GM13977 (cell line): ENCODE measurements at regions not wholly inside any gene's neighbourhood (a gene's known extent, or its start where the extent isn't known, plus 50 kb on each side); places are given as distances from the start of the nearest gene placed in this dataset.

ENCODE experiments used
- DNase-seq: peaks from one replicate; pipeline ENCODE4 v3.0.0; 2012; ENCODE audit warnings: low spot score
- in situ Hi-C: fragments of 300-500 bp; cut with MboI; formaldehyde crosslinking; loops from one replicate; pipeline ENCODE4 v1.12.0; 2022; ENCODE audit warnings: low sequenced_read_pairs, low pct_unique_long_range_greater_than_20kb, mixed read lengths, inconsistent platforms; ENCODE audit not compliant: unreplicated experiment
- TF ChIP-seq, protein P1 (sequence below): IDR thresholded peaks from 2 replicates; pipeline ENCODE4 v1.5.1; 2012; ENCODE audit warnings: mild to moderate bottlenecking, control low read depth; ENCODE audit not compliant: insufficient read depth; ENCODE audit errors: extremely low read depth, missing control alignments

DNA sequence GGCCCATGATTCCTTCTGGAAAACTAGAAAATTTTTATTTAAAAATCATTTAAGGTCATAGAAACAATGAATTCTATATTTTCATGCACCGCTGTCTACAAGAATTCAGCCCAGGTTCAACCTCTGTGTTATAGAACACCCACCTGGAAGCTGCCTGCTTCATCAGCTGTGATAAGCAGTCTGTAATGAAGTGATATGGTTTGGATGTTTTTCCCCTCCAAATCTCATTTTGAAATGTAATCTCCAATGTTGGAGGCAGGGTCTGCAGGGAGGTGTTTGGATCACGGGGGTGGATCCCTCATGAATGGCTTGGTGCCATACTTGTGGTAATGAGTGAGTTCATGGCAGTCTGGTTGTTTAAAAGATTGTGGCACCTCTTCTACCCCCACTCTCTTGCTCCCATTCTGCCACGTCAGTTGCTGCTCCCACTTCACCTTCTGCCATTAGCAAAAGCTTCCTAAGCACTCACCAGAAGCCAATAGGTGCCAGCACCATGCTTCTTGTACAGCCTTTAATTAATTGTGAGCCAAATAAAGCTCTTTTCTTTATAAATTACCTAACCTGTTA lies 55.6 kb downstream of the MRPL32 start:
- in situ Hi-C loops = no loop called here
- TF ChIP-seq, protein P1, sequence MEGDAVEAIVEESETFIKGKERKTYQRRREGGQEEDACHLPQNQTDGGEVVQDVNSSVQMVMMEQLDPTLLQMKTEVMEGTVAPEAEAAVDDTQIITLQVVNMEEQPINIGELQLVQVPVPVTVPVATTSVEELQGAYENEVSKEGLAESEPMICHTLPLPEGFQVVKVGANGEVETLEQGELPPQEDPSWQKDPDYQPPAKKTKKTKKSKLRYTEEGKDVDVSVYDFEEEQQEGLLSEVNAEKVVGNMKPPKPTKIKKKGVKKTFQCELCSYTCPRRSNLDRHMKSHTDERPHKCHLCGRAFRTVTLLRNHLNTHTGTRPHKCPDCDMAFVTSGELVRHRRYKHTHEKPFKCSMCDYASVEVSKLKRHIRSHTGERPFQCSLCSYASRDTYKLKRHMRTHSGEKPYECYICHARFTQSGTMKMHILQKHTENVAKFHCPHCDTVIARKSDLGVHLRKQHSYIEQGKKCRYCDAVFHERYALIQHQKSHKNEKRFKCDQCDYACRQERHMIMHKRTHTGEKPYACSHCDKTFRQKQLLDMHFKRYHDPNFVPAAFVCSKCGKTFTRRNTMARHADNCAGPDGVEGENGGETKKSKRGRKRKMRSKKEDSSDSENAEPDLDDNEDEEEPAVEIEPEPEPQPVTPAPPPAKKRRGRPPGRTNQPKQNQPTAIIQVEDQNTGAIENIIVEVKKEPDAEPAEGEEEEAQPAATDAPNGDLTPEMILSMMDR = no peak
- no peak for DNase-seq

GRCh38 chr7:42991024-42991423 lies 58.8 kb downstream of the MRPL32 start:
- TF ChIP-seq, protein P1 = no peak
- DNase-seq = no peak
- in situ Hi-C loops = no loop called here

DNA sequence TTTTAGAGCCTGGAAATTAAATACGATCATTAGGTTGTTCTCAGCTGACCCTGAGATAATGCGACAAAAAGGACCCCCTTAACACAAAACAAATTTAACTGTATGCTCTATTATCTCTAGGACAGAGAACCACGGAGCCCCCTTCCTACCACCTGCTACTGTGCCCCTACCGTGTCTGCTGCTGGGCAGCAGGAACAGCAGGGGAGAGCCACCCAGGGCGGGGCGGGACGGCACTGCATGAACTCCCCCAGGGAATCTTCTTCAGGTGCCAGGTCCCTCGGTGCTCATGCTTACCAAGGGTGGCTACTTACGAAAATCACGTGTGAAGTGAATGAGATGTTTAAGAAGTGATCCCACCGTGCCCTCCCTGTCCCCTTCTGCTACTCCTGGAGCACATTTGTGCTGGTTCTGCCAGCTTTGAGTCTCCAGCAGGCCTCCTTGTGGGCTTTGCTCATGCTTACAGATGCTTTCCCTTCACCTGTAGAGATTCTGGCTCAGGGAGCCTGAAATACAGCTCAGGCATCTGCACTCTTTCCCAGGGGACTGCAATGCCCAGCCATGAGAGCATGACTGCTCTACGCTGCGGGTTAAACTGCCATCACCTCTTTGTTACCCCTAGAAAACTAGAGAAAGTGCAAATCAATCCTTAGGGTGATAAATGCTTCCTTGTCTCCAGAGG lies 59.9 kb downstream of the MRPL32 start:
- in situ Hi-C loops = no loop called here
- TF ChIP-seq, protein P1 = no peak
- DNase-seq = no peak

- in situ Hi-C loops = no loop called here
- TF ChIP-seq, protein P1 = no peak
- DNase-seq = no peak
These were observed 60.9 kb downstream of the MRPL32 start for GRCh38 chr7:42993038-42993437.

GRCh38 chr7:42994096-42994495 lies 61.9 kb downstream of the MRPL32 start:
- in situ Hi-C loops = no loop called here
- DNase-seq = no peak
- TF ChIP-seq, protein P1 = no peak

GRCh38 chr7:42997611-42998010 lies 65.4 kb downstream of the MRPL32 start:
- in situ Hi-C loops = no loop called here
- TF ChIP-seq, protein P1 = no peak
- no peak for DNase-seq

DNA sequence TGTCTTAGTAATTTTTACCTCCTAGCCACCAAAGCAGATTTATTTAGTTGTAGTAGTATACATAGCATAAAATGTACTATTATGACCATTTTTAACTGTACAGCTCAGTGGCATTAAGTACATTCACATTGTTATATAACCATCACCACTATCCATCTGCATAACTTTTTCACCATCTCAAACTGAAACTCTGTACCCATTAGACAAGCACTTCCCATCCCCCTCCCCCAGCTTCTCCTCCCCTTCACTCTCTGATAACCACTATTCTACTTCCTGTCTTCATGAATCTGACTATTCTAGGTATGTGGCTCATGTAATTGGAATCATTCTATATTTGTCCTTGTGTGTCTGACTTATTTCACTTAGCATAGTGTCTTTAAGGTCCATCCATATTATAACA lies 71.9 kb downstream of the MRPL32 start:
- TF ChIP-seq, protein P1 = no peak
- peak; percentile 9 for DNase-seq
- in situ Hi-C loops = no loop called here
